NCI-H1417 treated with DMSO at 0.1 percent for 48 hours (cell line): ENCODE measurements at regions not wholly inside any gene's neighbourhood (a gene's known extent, or its start where the extent isn't known, plus 50 kb on each side); places are given as distances from the start of the nearest gene placed in this dataset.

Source experiments
- DNase-seq: peaks from one replicate; lab custom pipeline; 2025; lab: John Stamatoyannopoulos, UW

- no peak for DNase-seq
Observed at GRCh38 chr1:222288053-222288452, 259.9 kb downstream of the HHIPL2 start.

GRCh38 chr1:222286011-222286410 lies 261.9 kb downstream of the HHIPL2 start:
- DNase-seq = no peak

- no peak for DNase-seq
Observed at GRCh38 chr1:222285526-222285925, 262.4 kb downstream of the HHIPL2 start.

- no peak for DNase-seq
Observed at GRCh38 chr1:222284466-222284865, 263.4 kb downstream of the HHIPL2 start.

- no peak for DNase-seq
Observed at GRCh38 chr1:222283147-222283768, 264.6 kb downstream of the HHIPL2 start.

- DNase-seq = no peak
Observed at GRCh38 chr1:222279591-222279990, 268.3 kb downstream of the HHIPL2 start.

- no peak for DNase-seq
Observed at GRCh38 chr1:222278501-222278900, 269.4 kb downstream of the HHIPL2 start.

- DNase-seq = no peak
Observed at GRCh38 chr1:222275729-222276465, 272.0 kb downstream of the HHIPL2 start.

GRCh38 chr1:222275001-222275728 lies 272.7 kb downstream of the HHIPL2 start:
- DNase-seq = no peak

GRCh38 chr1:222266223-222267196 lies 281.4 kb downstream of the HHIPL2 start:
- no peak for DNase-seq

- DNase-seq = no peak
Observed at GRCh38 chr1:222263791-222264190, 284.1 kb downstream of the HHIPL2 start.

GRCh38 chr1:222257027-222257426 lies 290.9 kb downstream of the HHIPL2 start:
- DNase-seq = no peak

GRCh38 chr1:222256058-222256457 lies 291.8 kb downstream of the HHIPL2 start:
- DNase-seq = no peak

- DNase-seq = no peak
Observed at GRCh38 chr1:222252788-222253187, 295.1 kb downstream of the HHIPL2 start.

GRCh38 chr1:222251847-222252246 lies 296.1 kb downstream of the HHIPL2 start:
- DNase-seq = no peak

GRCh38 chr1:222250376-222250775 lies 297.5 kb downstream of the HHIPL2 start:
- DNase-seq = no peak

GRCh38 chr1:222247811-222248310 lies 300.0 kb downstream of the HHIPL2 start:
- no peak for DNase-seq

- DNase-seq = no peak
Observed at GRCh38 chr1:222247081-222247480, 300.8 kb downstream of the HHIPL2 start.

- DNase-seq = no peak
Observed at GRCh38 chr1:222243902-222244301, 304.0 kb downstream of the HHIPL2 start.

- DNase-seq = no peak
Observed at GRCh38 chr1:222242492-222242891, 305.4 kb downstream of the HHIPL2 start.

GRCh38 chr1:222241410-222241809 lies 306.5 kb downstream of the HHIPL2 start:
- peak; percentile 66 for DNase-seq
